ENCODE measurements at regions not wholly inside any gene's neighbourhood (a gene's known extent, or its start where the extent isn't known, plus 50 kb on each side); places are given as distances from the start of the nearest gene placed in this dataset.

- Mint-ChIP-seq H3K36me3 (ENCODE audit: low read depth) (no peaks in the 10 kb centered on the region), H3K9me3 (no peaks in the 10 kb centered on the region), H3K4me3 (no peak overlapping the region), H3K27ac (no peak overlapping the region), H3K27me3 (ENCODE audit: insufficient read depth) (no peaks in the 10 kb centered on the region; the same call in 1 of the 2 replicates), H3K4me1 (ENCODE audit: low read depth) (peaks cover 26% of the 10 kb centered on the region)
- no peak for DNase-seq
- no peak for TF ChIP-seq CTCF (IDR thresholded peaks at IDR 0.05)
Observed at GRCh38 chr13:44768775-44769581, 192.8 kb upstream of the TSC22D1 start.

- H3K27ac Mint-ChIP-seq: no peak overlapping the region
- no peak for TF ChIP-seq CTCF (IDR thresholded peaks at IDR 0.05)
- H3K36me3 Mint-ChIP-seq (ENCODE audit: low read depth): no peaks in the 10 kb centered on the region
- DNase-seq: no peak
- H3K9me3 Mint-ChIP-seq: no peaks in the 10 kb centered on the region
- H3K27me3 Mint-ChIP-seq (ENCODE audit: insufficient read depth): no peaks in the 10 kb centered on the region; the same call in 1 of the 2 replicates
- peaks cover 28% of the 10 kb centered on the region for H3K4me1 Mint-ChIP-seq (ENCODE audit: low read depth)
- no peak overlapping the region for H3K4me3 Mint-ChIP-seq
Observed at GRCh38 chr13:44768239-44768638, 192.1 kb upstream of the TSC22D1 start.

GRCh38 chr13:44765001-44765471, 188.9 kb upstream of the TSC22D1 start:
- no peak overlapping the region for H3K27ac Mint-ChIP-seq
- H3K4me3 Mint-ChIP-seq: no peak overlapping the region
- no peaks in the 10 kb centered on the region for H3K9me3 Mint-ChIP-seq

DNA sequence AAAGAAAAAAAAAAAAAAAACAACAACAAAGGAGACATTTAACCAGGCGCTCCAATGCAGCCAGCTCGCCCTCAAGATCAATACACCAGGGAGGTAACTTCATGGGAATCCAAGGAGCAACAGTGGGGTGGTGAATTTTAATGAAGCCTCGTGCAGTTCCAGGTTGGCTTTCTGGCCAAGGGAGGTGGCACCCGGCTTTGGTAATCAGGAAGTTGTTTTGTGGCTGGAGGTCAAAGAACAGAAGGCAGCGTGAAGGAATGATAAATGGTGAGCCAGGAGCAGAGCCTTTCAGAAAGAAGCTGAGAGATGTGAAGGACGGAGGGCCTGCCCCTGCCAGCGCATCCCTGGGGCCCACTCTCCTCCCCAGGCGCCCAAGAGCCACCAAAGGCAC, 188.2 kb upstream of the TSC22D1 start:
- no peak for TF ChIP-seq CTCF (IDR thresholded peaks at IDR 0.05)
- peaks cover 25% of the 10 kb centered on the region for H3K4me1 Mint-ChIP-seq (ENCODE audit: low read depth)
- no peak overlapping the region for H3K4me3 Mint-ChIP-seq
- H3K9me3 Mint-ChIP-seq: no peaks in the 10 kb centered on the region
- H3K36me3 Mint-ChIP-seq (ENCODE audit: low read depth): no peaks in the 10 kb centered on the region
- no peaks in the 10 kb centered on the region; the same call in 1 of the 2 replicates for H3K27me3 Mint-ChIP-seq (ENCODE audit: insufficient read depth)
- DNase-seq: no peak
- H3K27ac Mint-ChIP-seq: no peak overlapping the region

More at GRCh38 chr13:44765001-44765471, 188.9 kb upstream of the TSC22D1 start:
- DNase-seq: no peak
- H3K4me1 Mint-ChIP-seq (ENCODE audit: low read depth): peaks cover 25% of the 10 kb centered on the region
- H3K27me3 Mint-ChIP-seq (ENCODE audit: insufficient read depth): no peaks in the 10 kb centered on the region; the same call in 1 of the 2 replicates
- H3K36me3 Mint-ChIP-seq (ENCODE audit: low read depth): no peaks in the 10 kb centered on the region
- no peak for TF ChIP-seq CTCF (IDR thresholded peaks at IDR 0.05)

DNA sequence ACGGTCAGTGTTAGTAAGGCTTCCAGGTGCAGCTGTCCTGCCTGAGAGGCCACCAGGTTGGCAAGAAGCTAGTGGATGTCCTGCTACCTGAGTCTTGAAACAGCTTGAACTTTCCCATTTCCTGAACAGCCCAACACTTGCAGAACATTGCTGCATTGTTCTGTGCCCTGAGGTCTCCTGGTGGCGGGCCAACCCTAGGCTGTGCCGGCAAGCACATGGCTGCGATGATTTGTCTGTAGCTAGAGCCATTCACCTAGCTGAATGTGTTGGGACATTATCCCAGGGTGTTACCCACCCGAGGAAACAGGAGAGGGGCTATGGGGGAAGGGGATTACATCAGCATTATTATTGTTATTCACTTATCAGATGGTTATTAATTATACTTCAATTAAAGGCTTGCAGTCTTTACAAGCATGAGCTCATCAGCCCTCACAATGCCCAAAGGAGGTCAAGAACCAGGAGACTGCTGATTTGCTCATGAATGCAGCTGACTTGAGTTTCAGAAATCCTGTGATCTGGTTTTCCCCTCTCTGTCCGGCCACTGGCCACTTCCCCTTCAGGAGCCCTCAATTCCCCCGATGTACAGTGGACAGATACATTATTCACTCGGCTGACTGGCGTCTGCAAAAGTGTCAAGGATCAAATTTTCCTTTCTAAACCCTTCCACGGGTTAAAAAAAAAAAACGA, 187.6 kb upstream of the TSC22D1 start:
- Mint-ChIP-seq H3K27me3 (ENCODE audit: insufficient read depth) (no peaks in the 10 kb centered on the region; the same call in 1 of the 2 replicates), H3K9me3 (no peaks in the 10 kb centered on the region), H3K36me3 (ENCODE audit: low read depth) (no peaks in the 10 kb centered on the region), H3K4me3 (no peak overlapping the region), H3K27ac (no peak overlapping the region), H3K4me1 (ENCODE audit: low read depth) (peaks cover 26% of the 10 kb centered on the region)
- TF ChIP-seq CTCF (IDR thresholded peaks at IDR 0.05): no peak
- DNase-seq: no peak

All from HFFc6 (cell line).